ENCODE measurements at regions not wholly inside any gene's neighbourhood (a gene's known extent, or its start where the extent isn't known, plus 50 kb on each side); places are given as distances from the start of the nearest gene placed in this dataset.

DNA sequence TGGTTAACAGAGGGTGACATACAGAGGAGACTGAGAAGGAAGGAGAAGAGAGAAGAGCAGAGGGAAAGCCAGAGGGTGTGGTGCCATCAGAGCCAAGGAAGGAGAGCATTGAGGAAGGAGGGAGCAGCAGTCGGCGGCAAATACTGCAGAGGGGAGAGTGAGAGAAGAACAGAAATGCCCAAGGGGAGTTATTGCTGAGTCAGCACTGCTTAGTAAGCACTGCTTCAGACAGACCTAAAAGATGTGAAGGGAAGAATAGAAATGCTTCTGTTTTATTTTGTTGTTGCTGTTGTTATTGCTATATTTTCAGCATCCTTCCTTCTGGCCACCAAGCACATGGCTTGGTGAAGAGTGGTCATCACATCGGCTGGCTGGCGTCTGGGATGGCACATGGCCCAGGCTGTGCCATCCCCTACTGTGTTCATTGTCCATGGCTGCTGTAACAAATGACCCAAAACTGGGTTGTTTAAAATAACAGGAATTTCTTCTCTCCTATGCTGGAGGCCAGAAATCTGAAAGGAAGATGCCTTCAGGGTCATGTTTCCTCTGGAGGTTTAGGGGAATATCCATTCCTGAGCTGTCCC is 204.1 kb upstream of the CNR1 start:
- TF ChIP-seq, protein P1, sequence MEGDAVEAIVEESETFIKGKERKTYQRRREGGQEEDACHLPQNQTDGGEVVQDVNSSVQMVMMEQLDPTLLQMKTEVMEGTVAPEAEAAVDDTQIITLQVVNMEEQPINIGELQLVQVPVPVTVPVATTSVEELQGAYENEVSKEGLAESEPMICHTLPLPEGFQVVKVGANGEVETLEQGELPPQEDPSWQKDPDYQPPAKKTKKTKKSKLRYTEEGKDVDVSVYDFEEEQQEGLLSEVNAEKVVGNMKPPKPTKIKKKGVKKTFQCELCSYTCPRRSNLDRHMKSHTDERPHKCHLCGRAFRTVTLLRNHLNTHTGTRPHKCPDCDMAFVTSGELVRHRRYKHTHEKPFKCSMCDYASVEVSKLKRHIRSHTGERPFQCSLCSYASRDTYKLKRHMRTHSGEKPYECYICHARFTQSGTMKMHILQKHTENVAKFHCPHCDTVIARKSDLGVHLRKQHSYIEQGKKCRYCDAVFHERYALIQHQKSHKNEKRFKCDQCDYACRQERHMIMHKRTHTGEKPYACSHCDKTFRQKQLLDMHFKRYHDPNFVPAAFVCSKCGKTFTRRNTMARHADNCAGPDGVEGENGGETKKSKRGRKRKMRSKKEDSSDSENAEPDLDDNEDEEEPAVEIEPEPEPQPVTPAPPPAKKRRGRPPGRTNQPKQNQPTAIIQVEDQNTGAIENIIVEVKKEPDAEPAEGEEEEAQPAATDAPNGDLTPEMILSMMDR (IDR thresholded peaks at IDR 0.05; ENCODE audit: extremely low read depth, missing control alignments): no peak
- no peak for DNase-seq (ENCODE audit: low spot score)

DNA sequence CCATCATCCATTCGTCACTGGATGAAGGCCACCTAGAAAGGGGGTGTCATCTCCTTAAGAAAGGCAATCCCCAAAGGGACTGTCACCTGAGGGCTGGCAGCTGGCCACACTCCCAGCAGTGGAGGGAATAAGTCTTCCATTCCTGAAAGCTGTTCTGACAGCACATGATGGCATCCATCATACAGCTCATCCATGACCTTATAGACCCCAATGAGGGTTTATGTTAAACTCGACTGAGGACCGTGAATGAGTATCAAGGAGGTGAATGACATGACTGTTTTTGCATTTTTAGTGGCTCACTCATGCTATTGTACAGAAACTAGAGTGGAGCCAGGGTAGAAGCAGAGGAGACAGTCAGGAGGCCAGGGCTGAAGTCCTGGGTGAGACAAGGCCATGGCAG is 203.1 kb upstream of the CNR1 start:
- no peak for DNase-seq (ENCODE audit: low spot score)
- TF ChIP-seq, protein P1 (IDR thresholded peaks at IDR 0.05; ENCODE audit: extremely low read depth, missing control alignments): no peak

DNA sequence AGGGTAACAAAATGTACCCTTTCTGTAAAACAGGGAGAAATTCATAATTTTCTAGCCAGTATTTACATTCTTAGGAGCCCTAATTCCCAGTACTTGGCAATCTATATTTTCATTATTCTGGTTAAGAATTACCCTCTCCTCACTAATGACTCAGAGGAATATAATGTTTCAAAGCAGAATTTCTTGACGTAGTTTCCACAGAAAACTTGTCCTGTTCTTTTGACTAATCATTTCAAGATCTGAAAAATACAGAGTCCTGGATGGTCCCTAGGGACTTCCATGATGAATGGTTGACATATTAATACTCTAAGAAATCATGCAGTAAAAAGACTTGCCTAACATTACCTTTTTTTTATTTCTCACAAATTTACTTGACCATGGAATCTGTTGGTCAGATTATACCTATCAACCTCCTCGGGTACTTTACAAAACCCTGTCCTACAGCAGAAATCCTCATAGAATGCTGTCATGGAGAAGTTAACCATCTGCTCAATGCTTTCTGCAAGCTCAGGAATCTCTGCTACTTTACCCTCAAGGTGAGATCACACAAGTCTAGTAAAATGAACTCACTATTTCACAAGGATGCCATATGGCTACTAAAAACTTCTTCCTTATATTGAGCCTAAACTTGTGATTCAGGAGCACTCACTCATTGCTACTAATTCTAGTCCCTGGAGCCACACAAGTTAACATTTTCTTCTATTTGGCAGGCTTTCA is 202.1 kb upstream of the CNR1 start:
- TF ChIP-seq, protein P1 (IDR thresholded peaks at IDR 0.05; ENCODE audit: extremely low read depth, missing control alignments): no peak
- DNase-seq (ENCODE audit: low spot score): no peak

DNA sequence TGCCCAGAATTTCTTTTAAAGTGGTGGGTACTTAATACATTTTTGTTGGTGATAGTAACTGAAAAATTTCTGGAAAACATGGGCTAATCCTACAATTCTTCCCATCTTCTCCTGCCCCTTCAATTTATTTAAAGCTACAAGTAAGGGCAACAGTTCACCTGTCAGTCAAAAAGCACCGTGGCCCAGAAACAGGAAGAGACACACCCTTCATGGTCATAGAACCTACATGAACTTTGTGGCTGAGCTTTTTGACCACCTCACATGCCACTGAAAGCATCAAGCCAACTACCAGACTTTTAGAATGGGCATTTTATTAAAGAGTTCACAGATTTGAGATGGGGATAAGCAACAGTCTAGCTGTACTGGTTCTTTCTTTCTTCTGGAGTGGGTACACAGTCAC is 201.1 kb upstream of the CNR1 start:
- no peak for DNase-seq (ENCODE audit: low spot score)
- TF ChIP-seq, protein P1 (IDR thresholded peaks at IDR 0.05; ENCODE audit: extremely low read depth, missing control alignments): no peak

DNA sequence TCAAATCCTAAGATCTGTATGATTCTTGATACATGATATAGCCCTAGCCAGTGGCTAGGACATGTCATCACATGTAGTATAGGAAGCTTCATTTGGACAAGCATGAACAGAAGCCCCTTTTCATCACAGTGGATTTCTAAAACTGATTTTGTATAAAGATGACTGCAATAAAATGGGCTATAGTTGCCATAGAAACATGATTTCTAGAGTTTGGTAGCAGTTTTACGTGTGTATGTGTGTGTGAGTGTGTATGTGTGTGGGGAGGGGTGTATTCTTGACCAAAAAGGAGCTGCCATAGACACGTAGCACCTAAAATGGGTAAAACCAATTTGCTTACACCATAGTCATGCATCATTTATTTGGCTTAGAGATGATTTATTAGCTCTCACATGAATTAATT is 200.5 kb upstream of the CNR1 start:
- DNase-seq (ENCODE audit: low spot score): no peak
- TF ChIP-seq, protein P1 (IDR thresholded peaks at IDR 0.05; ENCODE audit: extremely low read depth, missing control alignments): no peak

DNA sequence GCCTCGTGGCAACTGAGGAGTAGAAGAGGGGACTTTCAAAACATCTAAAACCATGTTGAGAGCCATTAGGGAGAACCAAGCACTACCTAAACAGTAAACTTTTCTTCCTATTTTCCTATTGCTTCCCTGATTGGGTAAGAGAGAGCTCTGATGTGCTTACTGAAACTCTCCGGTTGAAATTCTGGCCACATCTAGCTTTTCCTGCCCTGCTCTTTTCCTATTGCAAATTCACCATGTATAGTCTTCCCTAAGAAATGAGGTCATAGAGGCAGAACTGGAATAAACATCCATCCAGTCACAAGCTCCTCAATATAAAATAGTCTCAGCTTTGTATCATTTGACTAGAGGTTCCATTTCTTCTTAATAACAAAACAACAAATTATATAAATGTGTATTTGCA is 199.5 kb upstream of the CNR1 start:
- no peak for DNase-seq (ENCODE audit: low spot score)
- TF ChIP-seq, protein P1 (IDR thresholded peaks at IDR 0.05; ENCODE audit: extremely low read depth, missing control alignments): no peak

DNA sequence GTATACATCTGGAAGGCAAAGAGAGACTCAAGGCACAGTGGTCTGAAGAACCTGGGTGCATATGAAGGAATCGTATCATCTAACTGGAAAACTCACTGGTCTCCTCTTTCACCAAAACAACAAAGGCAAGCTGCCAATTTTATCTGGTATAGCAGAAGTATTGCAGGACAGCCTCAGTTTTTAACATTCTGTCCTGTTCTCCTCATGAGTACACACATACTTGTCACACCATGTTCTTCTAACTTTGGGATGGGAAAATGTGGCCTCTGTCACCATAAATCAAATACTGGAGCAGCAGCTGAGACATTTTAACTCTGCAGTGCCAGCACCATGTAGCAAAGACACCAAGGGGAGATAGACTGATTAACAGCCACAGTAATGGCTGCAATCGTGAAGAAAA is 199.1 kb upstream of the CNR1 start:
- no peak for DNase-seq (ENCODE audit: low spot score)
- TF ChIP-seq, protein P1 (IDR thresholded peaks at IDR 0.05; ENCODE audit: extremely low read depth, missing control alignments): no peak
